H1 (cell line): ENCODE measurements at regions not wholly inside any gene's neighbourhood (a gene's known extent, or its start where the extent isn't known, plus 50 kb on each side); places are given as distances from the start of the nearest gene placed in this dataset.

Experiments used
- RFX5 ChIP-seq: IDR thresholded peaks from 2 replicates; pipeline ENCODE4 v1.6.1; 2011; ENCODE audit warnings: low read depth, low read length, improper control_type of control experiment, borderline replicate concordance
- RNF2 ChIP-seq: fragments of 200-900, 300-1000 bp; sonication (generic); IDR thresholded peaks from 2 replicates; pipeline ENCODE4 v1.7.1; 2016; ENCODE audit warnings: borderline replicate concordance, low read depth, mild to moderate bottlenecking, antibody characterized with exemption, low read length; ENCODE audit not compliant: poor library complexity, severe bottlenecking; ENCODE audit errors: missing control alignments
- SRF ChIP-seq: IDR thresholded peaks from 2 replicates; pipeline ENCODE4 v1.6.1; 2011; ENCODE audit warnings: mild to moderate bottlenecking, low read depth, low read length, moderate library complexity
- TEAD4 ChIP-seq: IDR thresholded peaks from 2 replicates; pipeline ENCODE4 v1.6.1; 2012; ENCODE audit warnings: low read depth, low read length, inconsistent platforms, mixed read lengths
- ZNF274 ChIP-seq: IDR thresholded peaks from 2 replicates; pipeline ENCODE4 v1.7.0; 2012; ENCODE audit warnings: low read length, borderline replicate concordance; ENCODE audit errors: extremely low read depth

DNA sequence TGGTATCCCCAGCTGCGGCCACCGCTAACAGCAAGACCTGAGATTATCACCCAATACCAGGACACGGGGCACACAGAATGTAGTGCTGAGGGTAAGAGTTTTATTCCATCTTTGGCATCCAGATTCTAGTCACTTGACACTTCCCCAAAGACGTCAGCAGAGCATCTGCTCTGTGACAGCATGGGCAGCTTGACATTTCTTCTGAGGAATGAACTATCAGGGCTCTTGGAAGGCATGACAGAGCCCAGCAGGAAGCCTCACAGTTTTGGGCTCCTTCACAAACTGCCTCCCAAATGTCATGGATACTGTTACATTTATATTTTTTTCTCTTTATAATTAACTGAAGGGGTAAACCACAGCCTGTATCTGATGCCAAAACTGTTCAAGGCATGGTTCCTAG is 1010.7 kb downstream of the TDRD15 start (continued):
- TF ChIP-seq RNF2 (no peak), RFX5 (no peak), TEAD4 (no peak), SRF (no peak), ZNF274 (no peak)
- TF ChIP-seq, all 59 proteins: peak for 0
